GM12892 (cell line): ENCODE measurements at regions not wholly inside any gene's neighbourhood (a gene's known extent, or its start where the extent isn't known, plus 50 kb on each side); places are given as distances from the start of the nearest gene placed in this dataset.

ENCODE experiments used
- POLR2A ChIP-seq: IDR thresholded peaks from 2 replicates; pipeline ENCODE4 v1.6.1; 2011; ENCODE audit warnings: low read depth, low read length, control low read depth
- POLR2AphosphoS5 ChIP-seq: IDR thresholded peaks from 2 replicates; pipeline ENCODE4 v1.6.1; 2011; ENCODE audit warnings: low read depth, low read length, control low read depth

DNA sequence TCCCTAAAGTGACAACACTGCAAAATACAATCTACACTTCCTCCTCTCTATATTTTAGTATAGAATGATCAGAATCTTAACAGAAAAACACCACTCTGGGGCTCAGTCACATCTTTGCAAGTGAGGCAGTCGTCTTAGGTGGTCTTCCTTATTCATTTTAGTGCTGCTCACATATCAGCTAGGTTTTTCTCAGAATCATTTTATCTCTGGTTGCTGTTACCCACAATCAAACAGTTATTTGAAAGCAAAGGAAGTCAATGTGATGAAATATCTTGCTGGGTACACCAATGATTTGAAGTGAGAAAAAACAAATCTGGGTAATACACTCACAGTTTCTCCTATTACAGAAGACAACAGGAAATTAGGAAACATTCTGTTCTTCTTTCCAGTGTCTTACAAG lies 275.2 kb downstream of the DSEL start:
- TF ChIP-seq POLR2AphosphoS5 (no peak), POLR2A (no peak)
